ENCODE measurements at regions not wholly inside any gene's neighbourhood (a gene's known extent, or its start where the extent isn't known, plus 50 kb on each side); places are given as distances from the start of the nearest gene placed in this dataset.

- ATAC-seq (ENCODE audit: low FRiP score in 2 of 2) (no peak), DNase-seq (no peak)
- Histone ChIP-seq H3K27me3 (no peaks in the 10 kb centered on the region), H3K36me3 (no peaks in the 10 kb centered on the region), H3K4me3 (no peak overlapping the region), H3K9me3 (no peaks in the 10 kb centered on the region), H3K27ac (no peak overlapping the region), H3K4me1 (peaks cover 1 to 2% (median 2%) of the 10 kb centered on the region in 4 donors)
- TF ChIP-seq CTCF (IDR thresholded peaks at IDR 0.05) (no peak), POLR2AphosphoS5 (IDR thresholded peaks at IDR 0.05) (no peak), POLR2A (IDR thresholded peaks at IDR 0.05) (no peak), EP300 (IDR thresholded peaks at IDR 0.05) (no peak)
- 85 to 87% methylated on average over 8 of the region's 8 CpGs for WGBS, 2 donors
These were observed 84.6 kb upstream of the KLF13 start for GRCh38 chr15:31241888-31242522.

- TF ChIP-seq CTCF (IDR thresholded peaks at IDR 0.05) (no peak), POLR2AphosphoS5 (IDR thresholded peaks at IDR 0.05) (no peak), EP300 (IDR thresholded peaks at IDR 0.05) (no peak), POLR2A (IDR thresholded peaks at IDR 0.05) (no peak)
- no peak overlapping the region for H3K4me3 ChIP-seq
- no peak overlapping the region for H3K27ac ChIP-seq
- no peaks in the 10 kb centered on the region for H3K9me3 ChIP-seq
- H3K4me1 ChIP-seq = no peaks in the 10 kb centered on the region
- ATAC-seq (ENCODE audit: low FRiP score in 2 of 2) = no peak
- no peak for DNase-seq
- no peaks in the 10 kb centered on the region for H3K27me3 ChIP-seq
- no peaks in the 10 kb centered on the region for H3K36me3 ChIP-seq
- 75 to 76% methylated on average over 3 of the region's 3 CpGs for WGBS, 2 donors
These were observed 82.7 kb upstream of the KLF13 start for GRCh38 chr15:31243895-31244294.

GRCh38 chr15:31245135-31245689, 81.4 kb upstream of the KLF13 start:
- no peaks in the 10 kb centered on the region for H3K4me1 ChIP-seq
- ATAC-seq (ENCODE audit: low FRiP score in 2 of 2) (no peak), DNase-seq (no peak)
- TF ChIP-seq POLR2A (IDR thresholded peaks at IDR 0.05) (no peak), CTCF (IDR thresholded peaks at IDR 0.05) (no peak), POLR2AphosphoS5 (IDR thresholded peaks at IDR 0.05) (no peak), EP300 (IDR thresholded peaks at IDR 0.05) (no peak)
- 95 to 96% methylated on average over 4 of the region's 4 CpGs for WGBS, 2 donors
- H3K27ac ChIP-seq = no peak overlapping the region
- no peaks in the 10 kb centered on the region for H3K9me3 ChIP-seq
- H3K27me3 ChIP-seq = no peaks in the 10 kb centered on the region
- H3K36me3 ChIP-seq = no peaks in the 10 kb centered on the region
- no peak overlapping the region for H3K4me3 ChIP-seq

- ATAC-seq (ENCODE audit: low FRiP score in 2 of 2) (no peak), DNase-seq (no peak)
- H3K27ac ChIP-seq = no peak overlapping the region
- WGBS, 2 donors = 78 to 100% methylated on average over 1 to 3 of the region's 3 CpGs
- H3K9me3 ChIP-seq = no peaks in the 10 kb centered on the region
- H3K4me1 ChIP-seq = no peaks in the 10 kb centered on the region
- no peak overlapping the region for H3K4me3 ChIP-seq
- TF ChIP-seq EP300 (IDR thresholded peaks at IDR 0.05) (no peak), CTCF (IDR thresholded peaks at IDR 0.05) (no peak), POLR2A (IDR thresholded peaks at IDR 0.05) (no peak), POLR2AphosphoS5 (IDR thresholded peaks at IDR 0.05) (no peak)
- no peaks in the 10 kb centered on the region for H3K36me3 ChIP-seq
- no peaks in the 10 kb centered on the region for H3K27me3 ChIP-seq
These were observed 80.9 kb upstream of the KLF13 start for GRCh38 chr15:31245756-31246155.

- no peaks in the 10 kb centered on the region for H3K4me1 ChIP-seq
- no peaks in the 10 kb centered on the region for H3K27me3 ChIP-seq
- no peaks in the 10 kb centered on the region for H3K36me3 ChIP-seq
- no peak for TF ChIP-seq EP300 (IDR thresholded peaks at IDR 0.05)
- TF ChIP-seq POLR2AphosphoS5 (IDR thresholded peaks at IDR 0.05) = no peak
- no peak for TF ChIP-seq CTCF (IDR thresholded peaks at IDR 0.05)
- TF ChIP-seq POLR2A (IDR thresholded peaks at IDR 0.05) = no peak
- DNase-seq = no peak
- no peak overlapping the region for H3K4me3 ChIP-seq
- ATAC-seq (ENCODE audit: low FRiP score in 2 of 2) = no peak
- no peak overlapping the region for H3K27ac ChIP-seq
- 87 to 89% methylated on average over 12 to 13 of the region's 13 CpGs for WGBS, 2 donors
- H3K9me3 ChIP-seq = no peaks in the 10 kb centered on the region
These were observed 79.2 kb upstream of the KLF13 start for GRCh38 chr15:31247404-31247803.

All from upper lobe of left lung (tissue), 6 donors.